ENCODE measurements at regions not wholly inside any gene's neighbourhood (a gene's known extent, or its start where the extent isn't known, plus 50 kb on each side); places are given as distances from the start of the nearest gene placed in this dataset.

DNA sequence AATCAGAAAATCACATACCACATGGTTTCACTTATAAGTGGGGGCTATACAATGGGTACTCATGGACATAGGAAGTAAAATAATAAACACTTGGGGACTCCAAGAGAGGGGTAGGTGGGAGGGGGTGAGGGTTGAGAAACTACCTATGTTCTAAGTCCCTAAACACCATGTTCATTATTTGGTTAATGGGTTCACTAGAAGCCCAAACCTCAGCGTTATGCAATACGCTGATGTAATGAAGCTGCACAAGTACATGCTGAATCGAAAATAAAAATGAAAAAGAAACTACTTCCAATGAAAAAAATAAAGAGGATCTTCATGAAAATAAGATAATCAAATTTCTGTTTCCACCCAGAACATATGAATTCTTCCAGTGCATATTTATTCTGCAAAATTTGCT is 208.5 kb downstream of the TMEM161B start:
- TF ChIP-seq POLR2AphosphoS5 (IDR thresholded peaks at IDR 0.05; ENCODE audit: low read depth, low read length) = no peak
- no peak for TF ChIP-seq TAF1 (IDR thresholded peaks at IDR 0.05; ENCODE audit: borderline replicate concordance, insufficient read depth, low read length)
- no peak for TF ChIP-seq SIN3A (IDR thresholded peaks at IDR 0.05; ENCODE audit: borderline replicate concordance, insufficient read depth, low read length)
